ENCODE measurements at regions not wholly inside any gene's neighbourhood (a gene's known extent, or its start where the extent isn't known, plus 50 kb on each side); places are given as distances from the start of the nearest gene placed in this dataset.

- DNase-seq = no peak
These were observed 71.6 kb upstream of the SMYD2 start for GRCh38 chr1:214209260-214209808.

DNA sequence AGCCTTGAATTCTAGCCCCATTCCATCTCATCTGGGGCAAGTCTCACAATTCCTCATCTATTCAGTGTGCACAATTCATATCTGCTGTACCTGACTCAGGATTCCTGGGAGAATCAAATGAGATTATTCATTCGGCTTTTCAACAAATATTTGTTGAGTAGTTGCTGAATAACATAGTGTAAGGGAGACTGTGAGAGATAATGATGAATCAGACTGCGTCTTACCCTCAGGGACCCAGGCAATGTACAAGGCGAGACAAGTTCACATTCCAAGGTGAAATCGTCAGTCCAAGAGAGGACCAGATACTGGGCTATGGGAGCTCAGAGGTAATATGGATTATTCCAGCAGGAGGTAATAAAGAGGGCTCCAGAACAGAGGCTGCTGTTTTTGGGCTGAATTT, 67.8 kb upstream of the SMYD2 start:
- DNase-seq = no peak

DNA sequence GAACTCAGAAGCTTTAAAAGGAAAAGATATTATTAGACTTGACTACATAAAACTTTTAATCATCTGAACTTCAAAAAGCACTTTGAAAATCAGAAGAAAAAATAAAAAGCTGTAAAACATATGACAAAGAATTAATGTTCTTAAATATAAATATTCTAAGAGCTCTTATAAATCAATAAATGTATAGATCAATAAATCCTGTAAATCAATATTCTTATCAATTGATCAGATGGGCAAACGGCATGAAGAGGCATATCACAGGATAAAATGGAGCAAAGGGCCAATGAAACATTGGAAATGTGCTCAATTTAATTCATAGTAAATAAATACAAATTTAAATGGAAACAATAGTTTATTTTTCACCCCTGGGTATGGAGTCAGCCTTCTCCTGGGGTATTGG, 66.1 kb upstream of the SMYD2 start:
- no peak for DNase-seq

DNA sequence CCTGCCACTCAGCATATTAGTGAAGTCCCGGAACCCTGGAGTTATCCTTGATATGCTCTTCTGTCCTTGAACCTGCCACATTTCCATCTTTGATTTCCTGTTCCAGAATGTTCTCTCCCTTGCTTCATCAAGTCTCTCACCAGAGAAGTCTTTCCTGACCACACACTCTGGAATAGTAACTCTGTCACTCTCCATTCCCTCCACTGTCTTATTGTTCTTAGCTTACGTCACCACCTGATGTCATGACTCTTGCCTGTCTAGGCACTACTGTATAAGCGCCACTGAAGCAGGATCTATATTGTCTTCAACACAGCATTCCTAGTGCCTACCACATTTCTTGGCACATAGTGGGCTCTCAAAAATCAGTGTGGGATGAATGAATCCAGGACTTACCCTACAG, 65.4 kb upstream of the SMYD2 start:
- no peak for DNase-seq

GRCh38 chr1:214216021-214216420, 64.9 kb upstream of the SMYD2 start:
- no peak for DNase-seq

DNA sequence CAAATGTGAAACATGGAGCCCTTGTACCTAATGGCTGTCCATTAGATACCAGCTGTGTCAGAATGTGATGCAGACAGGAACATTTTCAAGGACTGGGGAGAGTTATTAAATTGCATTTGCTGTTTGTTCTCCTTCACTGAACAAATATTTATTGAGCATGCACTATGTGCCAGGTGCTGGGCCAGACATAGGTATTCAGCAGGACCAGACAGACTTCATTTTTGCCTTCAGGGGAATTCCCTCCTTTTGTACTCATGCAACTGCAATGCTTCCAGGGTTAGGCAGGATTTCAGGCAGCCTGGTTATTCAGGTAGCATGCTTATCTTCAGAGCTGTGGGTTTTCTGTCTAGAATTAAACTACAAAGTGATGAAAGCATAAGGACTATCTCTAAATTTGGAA, 64.2 kb upstream of the SMYD2 start:
- no peak for DNase-seq

GRCh38 chr1:214219902-214220301, 61.1 kb upstream of the SMYD2 start:
- DNase-seq = no peak

DNA sequence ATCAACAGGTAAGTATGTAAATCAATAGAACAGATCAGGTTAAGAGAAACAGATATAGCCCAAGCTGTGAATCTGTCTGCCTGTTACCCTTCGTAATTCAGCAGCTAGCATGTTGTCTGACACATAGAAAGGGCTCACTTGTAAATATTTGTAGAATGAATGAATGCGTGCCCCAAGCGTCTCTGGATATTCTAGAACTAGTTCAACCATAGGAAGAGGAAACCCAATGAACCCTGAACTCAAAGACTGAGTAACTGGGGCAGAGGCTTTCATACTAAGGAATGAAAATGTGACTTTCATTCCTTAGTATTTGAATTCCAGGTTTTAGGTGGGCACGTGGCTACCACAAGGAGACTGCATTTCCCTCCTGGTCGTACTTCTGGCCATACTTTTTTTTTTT, 60.1 kb upstream of the SMYD2 start:
- DNase-seq = no peak

DNA sequence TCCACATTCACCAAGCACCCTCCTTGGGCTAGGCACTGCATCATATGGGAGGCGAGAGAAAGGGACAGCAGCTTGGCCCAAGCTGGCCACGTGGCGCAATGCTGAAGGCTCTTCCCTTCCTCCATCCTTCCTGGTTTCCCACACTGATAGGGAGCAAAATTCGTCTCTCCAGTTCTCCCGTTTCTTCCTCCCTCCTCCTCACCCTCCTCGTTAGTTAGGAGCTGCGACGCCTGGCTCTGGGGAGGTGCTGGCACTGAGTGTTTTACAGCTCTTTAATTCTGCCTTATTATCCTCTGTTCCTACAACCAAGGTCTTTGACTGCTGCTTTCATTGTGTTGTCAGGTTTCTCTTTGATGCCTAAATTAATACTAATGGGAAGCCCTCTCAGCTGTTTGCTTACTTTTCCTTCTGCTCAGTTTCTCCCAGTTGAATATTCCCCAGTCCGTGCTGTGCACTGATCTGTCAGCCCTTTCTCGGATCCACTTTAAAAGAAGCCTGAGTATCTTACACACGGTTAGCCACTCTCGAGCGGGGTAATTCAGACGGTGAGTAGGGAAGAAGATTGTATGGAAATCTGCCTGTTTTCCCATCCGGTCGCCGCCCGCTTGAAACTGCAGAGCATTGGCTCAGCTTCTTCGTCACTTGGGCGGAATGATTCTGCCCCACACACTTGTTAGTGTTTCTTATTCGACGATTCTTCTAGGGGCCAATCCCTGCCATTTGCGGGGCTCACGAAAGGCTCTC, 56.2 kb upstream of the SMYD2 start:
- DNase-seq = no peak

- DNase-seq = no peak
These were observed 52.0 kb upstream of the SMYD2 start for GRCh38 chr1:214228976-214229375.

DNA sequence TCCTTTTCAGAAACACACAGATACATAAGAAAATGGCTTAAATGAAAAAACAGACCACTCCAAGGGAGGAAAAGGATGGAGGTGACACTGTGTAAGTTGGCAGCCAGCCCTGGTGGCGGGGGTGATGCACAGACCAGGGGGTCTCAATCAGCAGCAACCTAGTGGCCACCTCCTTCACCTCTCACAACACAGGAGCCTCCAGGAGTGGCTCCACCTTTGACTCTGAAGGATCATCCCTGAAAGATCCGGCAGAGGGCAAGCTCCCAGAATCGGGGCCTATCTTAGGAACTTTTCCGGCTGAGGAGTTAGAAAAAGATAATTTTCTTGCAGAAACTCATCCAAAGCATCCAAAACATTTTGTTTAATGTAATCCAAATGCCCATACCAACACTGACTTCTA, 51.2 kb upstream of the SMYD2 start:
- DNase-seq = no peak

All from NCI-H2171 (cell line).